ENCODE measurements at regions not wholly inside any gene's neighbourhood (a gene's known extent, or its start where the extent isn't known, plus 50 kb on each side); places are given as distances from the start of the nearest gene placed in this dataset.

DNA sequence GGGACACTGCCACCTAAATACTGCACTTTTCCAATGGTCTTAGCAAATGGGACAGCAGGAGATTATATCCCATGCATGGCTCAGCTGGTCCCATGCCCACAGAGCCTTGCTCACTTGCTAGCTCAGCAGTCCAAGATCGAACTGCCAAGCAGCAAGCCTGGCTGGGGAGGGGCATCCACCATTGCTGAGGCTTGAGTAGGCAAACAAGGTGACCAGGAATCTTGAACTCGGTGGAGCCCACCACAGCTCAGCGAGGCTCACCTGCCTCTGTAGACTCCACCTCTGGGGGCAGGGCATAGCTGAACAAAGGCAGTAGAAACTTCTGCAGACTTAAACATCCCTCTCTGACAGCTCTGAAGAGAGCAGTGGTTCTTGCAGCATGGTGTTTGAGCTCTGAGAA lies 370.8 kb upstream of the MGAT4C start:
- H3K9ac ChIP-seq (ENCODE audit: low read length in 2 of 2): no peak overlapping the region
- no peaks in the 10 kb centered on the region for H3K27me3 ChIP-seq (ENCODE audit: control insufficient read depth in 1 of 2, insufficient read depth in 2 of 2, low read length in 2 of 2)
- no peaks in the 10 kb centered on the region for H3K36me3 ChIP-seq (ENCODE audit: control insufficient read depth in 2 of 2, insufficient read depth in 2 of 2, low read length in 2 of 2)
- H3K9me3 ChIP-seq (ENCODE audit: control insufficient read depth in 2 of 2, low read length in 2 of 2): peaks cover 0 to 9% of the 10 kb centered on the region in 2 donors
- H3K4me3 ChIP-seq (ENCODE audit: low read length in 2 of 2): no peak overlapping the region
- H3K27ac ChIP-seq (ENCODE audit: low read length): no peak overlapping the region
- H3K4me1 ChIP-seq (ENCODE audit: control insufficient read depth, insufficient read depth, low read length): no peaks in the 10 kb centered on the region

DNA sequence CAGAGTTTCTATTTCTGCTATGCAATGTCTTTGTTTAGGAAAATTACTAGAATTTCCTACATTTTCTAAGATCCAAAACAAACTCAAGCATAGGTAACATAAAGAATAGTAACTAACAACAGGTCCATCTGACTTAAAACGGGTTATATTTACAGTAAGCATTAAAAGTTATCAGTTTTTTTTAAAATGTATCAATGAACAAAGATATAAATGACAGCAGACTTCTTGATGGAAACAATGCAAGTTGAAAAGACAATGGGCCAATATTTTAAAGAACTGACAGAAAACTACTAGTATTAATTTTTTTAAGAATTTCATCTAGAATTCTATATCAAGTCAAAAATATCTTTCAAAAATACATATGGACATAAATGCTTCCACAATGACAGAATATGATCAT lies 367.1 kb upstream of the MGAT4C start:
- Histone ChIP-seq H3K27me3 (ENCODE audit: control insufficient read depth in 1 of 2, insufficient read depth in 2 of 2, low read length in 2 of 2) (no peaks in the 10 kb centered on the region), H3K9ac (ENCODE audit: low read length in 2 of 2) (no peak overlapping the region), H3K4me1 (ENCODE audit: control insufficient read depth, insufficient read depth, low read length) (no peaks in the 10 kb centered on the region), H3K4me3 (ENCODE audit: low read length in 2 of 2) (no peak overlapping the region), H3K27ac (ENCODE audit: low read length) (no peak overlapping the region), H3K36me3 (ENCODE audit: control insufficient read depth in 2 of 2, insufficient read depth in 2 of 2, low read length in 2 of 2) (no peaks in the 10 kb centered on the region), H3K9me3 (ENCODE audit: control insufficient read depth in 2 of 2, low read length in 2 of 2) (peaks cover 0 to 9% of the 10 kb centered on the region in 2 donors)

DNA sequence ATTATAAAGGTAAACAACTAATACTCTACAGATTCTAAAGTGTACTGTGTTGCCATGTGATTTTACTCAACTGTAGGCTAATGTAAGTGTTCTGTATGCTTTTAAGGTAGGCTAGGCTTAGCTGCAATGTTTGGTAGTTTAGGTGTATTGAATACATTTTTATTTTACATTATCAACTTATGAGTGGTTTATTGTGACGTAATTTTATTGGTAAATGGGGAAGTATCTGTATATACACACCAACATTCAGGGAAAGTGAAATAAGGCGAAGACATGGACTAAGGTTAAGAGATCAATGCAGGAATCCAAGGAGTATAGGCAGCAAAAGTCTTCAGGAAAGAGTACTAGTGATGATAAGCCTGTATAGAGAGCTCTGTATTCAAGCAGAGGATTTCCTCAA lies 365.8 kb upstream of the MGAT4C start:
- Histone ChIP-seq H3K36me3 (ENCODE audit: control insufficient read depth in 2 of 2, insufficient read depth in 2 of 2, low read length in 2 of 2) (no peaks in the 10 kb centered on the region), H3K27ac (ENCODE audit: low read length) (no peak overlapping the region), H3K9ac (ENCODE audit: low read length in 2 of 2) (no peak overlapping the region), H3K27me3 (ENCODE audit: control insufficient read depth in 1 of 2, insufficient read depth in 2 of 2, low read length in 2 of 2) (no peaks in the 10 kb centered on the region), H3K4me3 (ENCODE audit: low read length in 2 of 2) (no peak overlapping the region), H3K4me1 (ENCODE audit: control insufficient read depth, insufficient read depth, low read length) (no peaks in the 10 kb centered on the region), H3K9me3 (ENCODE audit: control insufficient read depth in 2 of 2, low read length in 2 of 2) (peaks cover 0 to 5% of the 10 kb centered on the region in 2 donors)

DNA sequence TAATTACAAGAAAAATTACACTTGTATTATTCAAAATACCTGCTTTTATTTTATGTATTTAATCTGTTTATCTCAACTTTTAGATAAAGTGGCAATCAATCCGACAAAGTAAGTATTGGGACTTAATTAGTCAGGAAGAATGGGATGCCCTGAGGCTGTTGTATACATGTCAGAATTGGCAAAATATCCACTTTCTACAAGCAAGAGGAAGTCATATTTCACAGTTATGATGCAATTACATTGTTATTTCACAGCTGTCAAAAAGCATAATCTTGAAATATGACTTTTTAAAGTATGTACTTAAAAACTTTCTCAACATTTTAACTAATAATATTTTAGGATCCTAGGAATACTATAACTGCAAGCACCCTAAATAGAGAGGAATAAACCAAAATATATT lies 357.1 kb upstream of the MGAT4C start:
- Histone ChIP-seq H3K27me3 (ENCODE audit: control insufficient read depth in 1 of 2, insufficient read depth in 2 of 2, low read length in 2 of 2) (no peaks in the 10 kb centered on the region), H3K27ac (ENCODE audit: low read length) (no peak overlapping the region), H3K9ac (ENCODE audit: low read length in 2 of 2) (no peak overlapping the region), H3K4me1 (ENCODE audit: control insufficient read depth, insufficient read depth, low read length) (no peaks in the 10 kb centered on the region), H3K4me3 (ENCODE audit: low read length in 2 of 2) (no peak overlapping the region), H3K36me3 (ENCODE audit: control insufficient read depth in 2 of 2, insufficient read depth in 2 of 2, low read length in 2 of 2) (no peaks in the 10 kb centered on the region), H3K9me3 (ENCODE audit: control insufficient read depth in 2 of 2, low read length in 2 of 2) (no peaks in the 10 kb centered on the region)

DNA sequence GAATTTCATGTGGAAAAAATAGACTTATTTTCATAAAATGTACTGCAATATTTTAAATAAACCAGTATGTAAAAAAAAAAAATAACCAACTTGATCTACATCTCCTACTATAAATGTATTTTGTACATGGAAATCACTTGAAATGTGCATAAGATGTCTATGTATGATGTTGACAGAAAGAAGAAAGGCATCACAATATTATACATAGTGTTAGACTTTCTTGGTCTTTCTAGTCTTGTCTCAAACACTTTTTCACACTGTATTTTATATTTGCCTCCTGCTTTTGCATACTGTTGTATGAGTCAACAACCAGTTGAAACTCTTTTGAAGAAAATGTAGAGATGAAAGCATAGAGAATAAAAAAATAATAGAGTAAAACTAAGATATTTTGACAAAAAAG lies 352.4 kb upstream of the MGAT4C start:
- H3K9ac ChIP-seq (ENCODE audit: low read length in 2 of 2): no peak overlapping the region
- H3K36me3 ChIP-seq (ENCODE audit: control insufficient read depth in 2 of 2, insufficient read depth in 2 of 2, low read length in 2 of 2): no peaks in the 10 kb centered on the region
- no peaks in the 10 kb centered on the region for H3K4me1 ChIP-seq (ENCODE audit: control insufficient read depth, insufficient read depth, low read length)
- no peaks in the 10 kb centered on the region for H3K27me3 ChIP-seq (ENCODE audit: control insufficient read depth in 1 of 2, insufficient read depth in 2 of 2, low read length in 2 of 2)
- H3K4me3 ChIP-seq (ENCODE audit: low read length in 2 of 2): no peak overlapping the region
- no peaks in the 10 kb centered on the region for H3K9me3 ChIP-seq (ENCODE audit: control insufficient read depth in 2 of 2, low read length in 2 of 2)
- no peak overlapping the region for H3K27ac ChIP-seq (ENCODE audit: low read length)

DNA sequence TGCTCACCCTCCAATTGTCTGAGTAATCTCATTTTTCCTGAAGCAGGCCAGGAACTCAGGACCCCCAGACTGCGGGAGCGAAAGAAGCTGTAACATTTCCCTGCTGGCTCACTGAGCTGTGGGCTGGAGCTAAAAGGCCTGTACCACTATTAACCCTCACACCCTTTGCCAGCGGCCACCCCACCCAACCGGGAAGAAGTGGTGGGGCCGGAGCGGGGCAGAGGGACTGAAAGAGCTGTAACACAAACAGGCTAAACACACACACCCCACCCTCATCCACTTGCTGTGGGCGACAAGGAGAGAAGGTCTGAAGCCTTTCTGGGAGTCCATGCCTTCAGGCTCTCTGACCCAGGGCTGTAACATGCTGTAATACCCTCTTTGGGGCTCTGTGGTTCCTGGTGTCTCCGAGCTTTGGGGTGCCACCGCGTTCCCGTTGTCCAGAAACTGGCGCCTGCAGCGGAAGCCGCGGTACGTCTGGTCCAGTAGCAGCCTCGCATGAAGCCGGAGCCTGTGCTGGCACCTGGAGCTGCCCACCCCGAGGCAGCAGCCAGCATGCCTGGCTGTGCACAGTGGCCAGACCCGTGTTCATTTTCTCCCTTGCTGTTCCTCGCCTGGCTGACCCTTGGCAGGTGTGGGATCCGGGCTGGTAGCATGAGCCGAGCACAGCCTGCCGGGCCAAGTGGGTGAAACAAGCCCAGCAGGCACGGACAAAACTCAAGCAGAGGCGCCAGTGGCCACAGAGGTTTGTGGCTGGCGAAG lies 345.5 kb upstream of the MGAT4C start:
- Histone ChIP-seq H3K9ac (ENCODE audit: low read length in 2 of 2) (no peak overlapping the region), H3K36me3 (ENCODE audit: control insufficient read depth in 2 of 2, insufficient read depth in 2 of 2, low read length in 2 of 2) (no peaks in the 10 kb centered on the region), H3K4me3 (ENCODE audit: low read length in 2 of 2) (no peak overlapping the region), H3K27me3 (ENCODE audit: control insufficient read depth in 1 of 2, insufficient read depth in 2 of 2, low read length in 2 of 2) (no peaks in the 10 kb centered on the region), H3K27ac (ENCODE audit: low read length) (no peak overlapping the region), H3K4me1 (ENCODE audit: control insufficient read depth, insufficient read depth, low read length) (no peaks in the 10 kb centered on the region), H3K9me3 (ENCODE audit: control insufficient read depth in 2 of 2, low read length in 2 of 2) (no peaks in the 10 kb centered on the region)

DNA sequence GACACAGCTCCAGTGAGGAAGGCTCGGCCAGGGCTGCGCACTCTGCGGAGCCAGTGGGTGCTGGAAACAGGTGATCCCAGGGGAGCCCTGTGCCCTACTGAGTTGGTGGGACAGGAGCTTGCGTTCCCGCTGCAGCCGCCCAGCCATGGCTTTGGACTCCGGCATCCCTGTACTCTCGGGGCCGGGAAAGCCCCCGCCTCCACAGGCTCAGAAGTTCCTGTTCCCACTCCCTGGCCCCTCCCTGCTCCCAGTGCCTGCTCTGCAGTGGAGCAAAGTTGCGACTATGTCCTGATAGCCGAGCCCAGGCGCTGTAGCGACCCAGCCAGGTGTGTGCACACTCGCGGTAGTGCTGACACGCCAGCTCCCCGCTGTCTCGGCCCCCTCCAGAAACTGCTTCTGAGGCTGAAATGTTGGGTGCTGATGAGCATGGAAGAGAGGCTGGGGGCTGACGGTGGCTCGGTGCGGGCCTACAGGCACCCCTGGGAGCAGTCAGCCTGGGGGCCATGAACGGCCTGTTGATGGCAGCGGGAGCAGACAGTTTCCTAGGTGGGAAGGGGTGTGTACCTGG lies 344.6 kb upstream of the MGAT4C start:
- no peaks in the 10 kb centered on the region for H3K36me3 ChIP-seq (ENCODE audit: control insufficient read depth in 2 of 2, insufficient read depth in 2 of 2, low read length in 2 of 2)
- H3K27ac ChIP-seq (ENCODE audit: low read length): no peak overlapping the region
- H3K9ac ChIP-seq (ENCODE audit: low read length in 2 of 2): no peak overlapping the region
- no peak overlapping the region for H3K4me3 ChIP-seq (ENCODE audit: low read length in 2 of 2)
- no peaks in the 10 kb centered on the region for H3K4me1 ChIP-seq (ENCODE audit: control insufficient read depth, insufficient read depth, low read length)
- no peaks in the 10 kb centered on the region for H3K9me3 ChIP-seq (ENCODE audit: control insufficient read depth in 2 of 2, low read length in 2 of 2)
- no peaks in the 10 kb centered on the region for H3K27me3 ChIP-seq (ENCODE audit: control insufficient read depth in 1 of 2, insufficient read depth in 2 of 2, low read length in 2 of 2)

DNA sequence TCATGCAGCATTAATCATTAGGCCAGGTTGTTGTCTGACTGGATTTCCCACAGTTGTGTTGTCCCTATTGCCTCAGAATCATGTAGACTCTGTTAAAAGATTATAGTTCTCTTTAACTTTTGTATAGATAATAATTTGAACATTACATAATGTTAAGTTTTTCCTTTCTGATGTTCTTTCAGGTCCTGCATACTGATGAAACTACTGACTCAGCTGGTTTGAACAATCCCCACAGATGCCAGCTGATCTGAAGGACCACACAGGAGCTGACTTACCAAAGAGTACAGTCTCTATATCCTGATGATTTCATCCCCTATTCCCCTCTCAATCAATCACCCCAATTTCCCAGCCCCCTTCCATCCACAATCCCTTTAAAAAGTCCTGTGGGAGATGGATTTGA lies 341.2 kb upstream of the MGAT4C start:
- H3K4me1 ChIP-seq (ENCODE audit: control insufficient read depth, insufficient read depth, low read length): no peaks in the 10 kb centered on the region
- no peaks in the 10 kb centered on the region for H3K9me3 ChIP-seq (ENCODE audit: control insufficient read depth in 2 of 2, low read length in 2 of 2)
- H3K36me3 ChIP-seq (ENCODE audit: control insufficient read depth in 2 of 2, insufficient read depth in 2 of 2, low read length in 2 of 2): no peaks in the 10 kb centered on the region
- no peak overlapping the region for H3K4me3 ChIP-seq (ENCODE audit: low read length in 2 of 2)
- H3K27ac ChIP-seq (ENCODE audit: low read length): no peak overlapping the region
- H3K27me3 ChIP-seq (ENCODE audit: control insufficient read depth in 1 of 2, insufficient read depth in 2 of 2, low read length in 2 of 2): no peaks in the 10 kb centered on the region
- H3K9ac ChIP-seq (ENCODE audit: low read length in 2 of 2): no peak overlapping the region

DNA sequence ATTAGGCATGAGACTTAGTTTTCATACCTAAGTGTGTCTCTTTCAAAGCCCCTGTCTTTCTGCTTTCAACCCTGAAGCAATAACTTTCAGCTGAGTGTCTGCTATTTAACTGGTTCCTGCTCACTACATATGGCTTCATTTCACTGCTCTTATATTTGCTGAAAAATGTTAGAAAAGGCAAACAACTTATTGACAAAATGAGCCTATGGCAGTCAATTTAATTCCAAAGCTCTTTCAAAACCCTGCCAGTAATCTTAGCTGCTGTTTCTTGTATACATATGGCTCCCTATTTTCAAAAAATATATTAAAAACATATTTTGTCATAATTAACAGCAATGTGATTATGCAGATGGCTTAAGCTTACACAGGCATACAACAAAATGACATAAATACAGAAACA lies 334.1 kb upstream of the MGAT4C start:
- Histone ChIP-seq H3K9me3 (ENCODE audit: control insufficient read depth in 2 of 2, low read length in 2 of 2) (no peaks in the 10 kb centered on the region), H3K9ac (ENCODE audit: low read length in 2 of 2) (no peak overlapping the region), H3K4me3 (ENCODE audit: low read length in 2 of 2) (no peak overlapping the region), H3K4me1 (ENCODE audit: control insufficient read depth, insufficient read depth, low read length) (no peaks in the 10 kb centered on the region), H3K27me3 (ENCODE audit: control insufficient read depth in 1 of 2, insufficient read depth in 2 of 2, low read length in 2 of 2) (no peaks in the 10 kb centered on the region), H3K27ac (ENCODE audit: low read length) (no peak overlapping the region), H3K36me3 (ENCODE audit: control insufficient read depth in 2 of 2, insufficient read depth in 2 of 2, low read length in 2 of 2) (no peaks in the 10 kb centered on the region)

DNA sequence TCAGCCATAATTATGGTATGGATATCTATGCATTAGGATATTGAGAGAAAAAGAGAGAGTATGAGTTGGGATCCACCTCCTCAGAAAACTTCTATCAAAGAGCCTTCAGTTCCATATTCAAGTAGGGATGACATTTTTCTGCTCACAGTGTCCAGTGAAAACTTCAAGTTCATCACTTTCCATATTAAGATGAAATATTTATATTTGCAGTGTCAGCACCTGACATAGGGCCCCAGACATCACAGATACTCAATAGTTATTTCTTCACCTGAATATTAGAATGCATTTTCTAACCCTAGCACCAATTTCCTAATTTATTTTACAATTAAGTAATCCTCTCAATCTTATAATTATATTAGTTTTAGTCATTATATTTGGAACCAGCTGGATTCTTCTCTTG lies 318.0 kb upstream of the MGAT4C start:
- Histone ChIP-seq H3K36me3 (ENCODE audit: control insufficient read depth in 2 of 2, insufficient read depth in 2 of 2, low read length in 2 of 2) (no peaks in the 10 kb centered on the region), H3K4me3 (ENCODE audit: low read length in 2 of 2) (no peak overlapping the region), H3K27me3 (ENCODE audit: control insufficient read depth in 1 of 2, insufficient read depth in 2 of 2, low read length in 2 of 2) (no peaks in the 10 kb centered on the region), H3K4me1 (ENCODE audit: control insufficient read depth, insufficient read depth, low read length) (no peaks in the 10 kb centered on the region), H3K27ac (ENCODE audit: low read length) (no peak overlapping the region), H3K9ac (ENCODE audit: low read length in 2 of 2) (no peak overlapping the region), H3K9me3 (ENCODE audit: control insufficient read depth in 2 of 2, low read length in 2 of 2) (no peaks in the 10 kb centered on the region)

DNA sequence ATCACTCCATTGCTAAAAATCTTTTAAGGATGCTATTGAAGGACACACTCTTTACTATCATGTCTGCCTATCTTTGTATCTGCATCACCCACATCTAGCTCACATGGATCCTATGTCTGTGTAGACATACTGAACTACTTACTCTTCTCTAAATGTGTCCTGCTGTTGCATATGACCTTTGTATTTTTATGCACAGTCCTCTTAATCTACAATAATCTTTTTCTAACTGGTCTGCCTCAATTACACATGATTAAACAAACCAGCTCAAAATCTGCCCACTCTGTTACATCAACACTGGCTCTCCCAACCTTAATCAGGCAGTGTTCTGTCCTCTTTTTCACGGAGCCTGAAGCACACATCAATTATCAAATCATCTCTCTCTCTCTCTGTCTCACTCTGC lies 316.3 kb upstream of the MGAT4C start:
- Histone ChIP-seq H3K9ac (ENCODE audit: low read length in 2 of 2) (no peak overlapping the region), H3K9me3 (ENCODE audit: control insufficient read depth in 2 of 2, low read length in 2 of 2) (peaks cover 0 to 3% of the 10 kb centered on the region in 2 donors), H3K4me3 (ENCODE audit: low read length in 2 of 2) (no peak overlapping the region), H3K4me1 (ENCODE audit: control insufficient read depth, insufficient read depth, low read length) (no peaks in the 10 kb centered on the region), H3K27me3 (ENCODE audit: control insufficient read depth in 1 of 2, insufficient read depth in 2 of 2, low read length in 2 of 2) (no peaks in the 10 kb centered on the region), H3K36me3 (ENCODE audit: control insufficient read depth in 2 of 2, insufficient read depth in 2 of 2, low read length in 2 of 2) (no peaks in the 10 kb centered on the region), H3K27ac (ENCODE audit: low read length) (no peak overlapping the region)

Data from stomach smooth muscle (tissue), 2 donors.